ENCODE measurements at regions not wholly inside any gene's neighbourhood (a gene's known extent, or its start where the extent isn't known, plus 50 kb on each side); places are given as distances from the start of the nearest gene placed in this dataset.

- TF ChIP-seq POLR2A (IDR thresholded peaks at IDR 0.05; ENCODE audit: low read depth, low read length) (no peak), POLR2AphosphoS5 (IDR thresholded peaks at IDR 0.05; ENCODE audit: low read depth, low read length) (no peak), POU2F2 (IDR thresholded peaks at IDR 0.05; ENCODE audit: low read depth, low read length) (no peak)
These were observed 532.7 kb downstream of the CPS1 start for GRCh38 chr2:211089127-211089526.
